Mesenchymal stem cell (in vitro differentiated cells and primary cell): ENCODE measurements at regions not wholly inside any gene's neighbourhood (a gene's known extent, or its start where the extent isn't known, plus 50 kb on each side); places are given as distances from the start of the nearest gene placed in this dataset.

Experiments used
- DNase-seq: peaks from one replicate; pipeline ENCODE4 v3.0.0-alpha.2; 2013
- H2AFZ ChIP-seq: one replicate; pipeline ENCODE4 v1.6.1; 2013; ENCODE audit warnings: low read depth, mild to moderate bottlenecking, control low read depth, inconsistent platforms, low read length, moderate library complexity
- H2AK5ac ChIP-seq: 2 replicates; pipeline ENCODE4 v1.6.1; 2013; ENCODE audit warnings: low read length, moderate library complexity, mild to moderate bottlenecking, inconsistent platforms; ENCODE audit not compliant: severe bottlenecking
- H2BK120ac ChIP-seq: one replicate; pipeline ENCODE4 v1.6.1; 2013; ENCODE audit warnings: low read depth, mild to moderate bottlenecking, inconsistent platforms, low read length, moderate library complexity
- H2BK12ac ChIP-seq, 2 experiments: one replicate each; pipeline ENCODE4 v1.6.1; 2013; ENCODE audit warnings: inconsistent platforms in 2 of 2, low read length in 2 of 2, mild to moderate bottlenecking in 2 of 2, moderate library complexity in 2 of 2, control low read depth in 1 of 2
- H2BK15ac ChIP-seq: one replicate; pipeline ENCODE4 v1.6.1; 2013; ENCODE audit warnings: mild to moderate bottlenecking, low read depth, inconsistent platforms; ENCODE audit not compliant: poor library complexity, severe bottlenecking
- H2BK5ac ChIP-seq: 2 replicates; pipeline ENCODE4 v1.6.1; 2013; ENCODE audit warnings: low read depth, mild to moderate bottlenecking, low read length, control low read depth, inconsistent platforms; ENCODE audit not compliant: poor library complexity, severe bottlenecking
- H3K14ac ChIP-seq, 2 experiments: one replicate each; pipeline ENCODE4 v1.6.1; 2013; ENCODE audit warnings: inconsistent platforms in 2 of 2, low read length in 2 of 2, control low read depth in 1 of 2, mild to moderate bottlenecking in 1 of 2, moderate library complexity in 1 of 2
- H3K18ac ChIP-seq, 2 experiments: one replicate each; pipeline ENCODE4 v1.6.1; 2013; ENCODE audit warnings: inconsistent platforms in 2 of 2, low read length in 2 of 2, control low read depth in 1 of 2, low read depth in 1 of 2, mild to moderate bottlenecking in 1 of 2
- H3K23ac ChIP-seq, 2 experiments: one replicate each; pipeline ENCODE4 v1.6.1; 2013; ENCODE audit warnings: inconsistent platforms in 2 of 2, low read length in 2 of 2, mild to moderate bottlenecking in 2 of 2, moderate library complexity in 2 of 2, control low read depth in 1 of 2
- H3K27ac ChIP-seq: 2 replicates; pipeline ENCODE4 v1.5.1; 2013; ENCODE audit warnings: mild to moderate bottlenecking, moderate library complexity, low read length, control low read depth, inconsistent platforms; ENCODE audit not compliant: poor library complexity, severe bottlenecking
- H3K27me3 ChIP-seq, 2 experiments: 2 replicates each; pipeline versions ENCODE4 v1.6.1 to v1.7.0; 2013; ENCODE audit warnings: low read length in 2 of 2, mild to moderate bottlenecking in 2 of 2, moderate library complexity in 2 of 2, control low read depth in 1 of 2, inconsistent platforms in 1 of 2; ENCODE audit not compliant: control insufficient read depth in 1 of 2, insufficient read depth in 1 of 2
- H3K36me3 ChIP-seq, 2 experiments: 2 replicates each; pipeline versions ENCODE4 v1.6.1 to v1.7.0; 2013; ENCODE audit warnings: low read length in 2 of 2, control low read depth in 1 of 2, inconsistent platforms in 1 of 2, low read depth in 1 of 2, mild to moderate bottlenecking in 1 of 2; ENCODE audit not compliant: insufficient read depth in 2 of 2, control insufficient read depth in 1 of 2
- H3K4ac ChIP-seq, 2 experiments: one replicate each; pipeline ENCODE4 v1.6.1; 2013; ENCODE audit warnings: inconsistent platforms in 2 of 2, low read length in 2 of 2, mild to moderate bottlenecking in 2 of 2, moderate library complexity in 2 of 2, control low read depth in 1 of 2, low read depth in 1 of 2
- H3K4me1 ChIP-seq: 2 replicates; pipeline ENCODE4 v1.6.1; 2013; ENCODE audit warnings: low read depth, low read length, control low read depth; ENCODE audit not compliant: control insufficient read depth, insufficient read depth
- H3K4me2 ChIP-seq: 2 replicates; pipeline ENCODE4 v1.6.1; 2013; ENCODE audit warnings: low read length, mild to moderate bottlenecking, inconsistent platforms; ENCODE audit not compliant: poor library complexity, severe bottlenecking
- H3K4me3 ChIP-seq, 2 experiments: 2 replicates each; pipeline versions ENCODE4 v1.5.1 to v1.7.0; 2013; ENCODE audit warnings: low read length in 2 of 2, mild to moderate bottlenecking in 2 of 2, control low read depth in 1 of 2, low read depth in 1 of 2; ENCODE audit not compliant: insufficient read depth in 1 of 2
- H3K79me1 ChIP-seq: replicated peaks from 2 replicates; pipeline ENCODE4 v1.6.1; 2013; ENCODE audit warnings: mild to moderate bottlenecking, control low read depth, low read length, inconsistent platforms; ENCODE audit not compliant: poor library complexity, severe bottlenecking
- H3K9ac ChIP-seq: 2 replicates; pipeline ENCODE4 v1.7.0; 2013; ENCODE audit warnings: mild to moderate bottlenecking, low read length, moderate library complexity
- H3K9me3 ChIP-seq: 2 replicates; pipeline ENCODE4 v1.7.0; 2013; ENCODE audit warnings: mild to moderate bottlenecking, low read length; ENCODE audit not compliant: control insufficient read depth
- H4K8ac ChIP-seq: one replicate; pipeline ENCODE4 v1.6.1; 2013; ENCODE audit warnings: inconsistent platforms, mild to moderate bottlenecking, low read length, moderate library complexity
- H4K91ac ChIP-seq: one replicate; pipeline ENCODE4 v1.6.1; 2013; ENCODE audit warnings: mild to moderate bottlenecking, low read length, inconsistent platforms
- WGBS: methylation state at CpG from one replicate; pipeline ENCODE4 v1.1.7; 2013; ENCODE audit warnings: mixed read lengths; 5-methylcytosine and 5-hydroxymethylcytosine counted together

DNA sequence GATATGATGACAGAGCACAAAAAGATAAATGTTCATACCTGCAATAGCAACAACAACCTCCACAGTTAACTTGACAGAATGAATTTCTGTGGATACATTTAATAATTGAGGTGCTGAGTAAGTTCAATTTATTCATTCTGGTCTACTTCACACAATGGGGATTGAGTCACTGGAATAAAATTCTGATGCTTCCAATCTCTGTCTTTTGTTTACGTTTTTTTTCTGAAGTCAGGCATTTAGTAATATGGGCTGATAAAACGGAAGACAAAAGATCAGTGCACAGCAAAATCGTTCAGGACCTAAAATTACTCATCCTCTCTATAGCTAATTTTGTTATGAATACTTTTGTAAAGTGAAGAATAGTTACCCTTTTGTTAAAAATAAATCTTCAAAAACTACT lies 565.9 kb upstream of the CCDC54 start:
- Histone ChIP-seq H2BK5ac (no peak overlapping the region), H2BK120ac (no peak overlapping the region), H3K27me3 (no peaks in the 10 kb centered on the region), H3K14ac (no peak overlapping the region), H3K36me3 (no peaks in the 10 kb centered on the region), H3K27ac (no peak overlapping the region), H3K4ac (no peak overlapping the region), H3K4me1 (no peaks in the 10 kb centered on the region), H3K79me1 (no peaks in the 10 kb centered on the region), H2AFZ (no peak overlapping the region), H2AK5ac (no peak overlapping the region), H3K4me2 (no peak overlapping the region), H3K9ac (no peak overlapping the region), H4K8ac (no peak overlapping the region), H4K91ac (no peak overlapping the region), H3K23ac (no peak overlapping the region), H2BK12ac (no peak overlapping the region), H3K9me3 (no peaks in the 10 kb centered on the region), H3K18ac (no peak overlapping the region), H2BK15ac (no peak overlapping the region), H3K4me3 (no peak overlapping the region)
- peak; percentile 51 for DNase-seq
- WGBS: no CpG with 5 or more reads among the region's 3 CpGs

DNA sequence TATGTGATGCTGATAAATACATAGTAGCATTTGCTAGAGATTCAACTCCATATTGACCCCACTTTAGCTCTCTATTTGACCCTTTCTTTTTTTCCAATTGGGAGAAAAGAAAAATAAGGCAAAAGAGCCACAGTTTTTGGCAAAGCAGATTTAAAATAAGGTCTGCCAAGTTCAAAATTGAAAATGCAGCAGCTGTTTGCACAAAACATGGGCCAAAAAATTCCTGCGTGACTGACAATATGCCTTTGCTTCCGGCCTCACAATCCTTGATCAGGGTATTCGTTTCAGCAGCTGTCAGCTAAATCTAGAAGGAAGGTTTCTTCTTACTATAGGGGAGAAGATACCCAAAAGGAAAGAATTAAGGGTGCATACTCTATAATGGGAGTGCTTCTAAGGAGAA lies 563.5 kb upstream of the CCDC54 start:
- Histone ChIP-seq H2BK15ac (no peak overlapping the region), H2BK120ac (no peak overlapping the region), H4K91ac (no peak overlapping the region), H3K18ac (no peak overlapping the region), H2AK5ac (no peak overlapping the region), H2AFZ (no peak overlapping the region), H3K14ac (no peak overlapping the region), H3K27me3 (no peaks in the 10 kb centered on the region), H3K27ac (no peak overlapping the region), H3K36me3 (no peaks in the 10 kb centered on the region), H2BK12ac (no peak overlapping the region), H3K4ac (no peak overlapping the region), H3K4me2 (no peak overlapping the region), H3K4me1 (no peaks in the 10 kb centered on the region), H3K9me3 (no peaks in the 10 kb centered on the region), H3K9ac (no peak overlapping the region), H2BK5ac (no peak overlapping the region), H4K8ac (no peak overlapping the region), H3K79me1 (no peaks in the 10 kb centered on the region), H3K4me3 (no peak overlapping the region), H3K23ac (no peak overlapping the region)
- WGBS: 92% methylated on average over 3 of the region's 3 CpGs
- no peak for DNase-seq

DNA sequence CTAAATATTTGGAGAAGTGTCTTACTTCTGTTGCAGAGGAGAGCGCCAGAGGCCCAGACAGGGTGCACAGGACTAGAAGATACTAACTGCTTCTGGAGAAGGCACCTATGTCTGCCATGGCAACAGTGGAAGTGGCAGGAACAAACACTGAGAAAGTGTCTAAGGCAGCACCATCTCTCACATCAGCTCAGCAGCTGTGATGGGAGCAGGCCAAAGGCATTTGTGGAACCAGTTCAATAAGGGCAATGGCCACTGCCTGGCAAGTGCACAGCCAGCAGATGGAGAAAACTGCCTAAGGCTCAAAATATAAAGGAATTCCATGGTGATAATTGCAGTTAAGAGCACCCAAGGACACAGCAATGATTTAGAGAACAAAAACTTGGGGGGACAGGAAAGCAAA lies 563.0 kb upstream of the CCDC54 start:
- Histone ChIP-seq H3K4ac (no peak overlapping the region), H2BK120ac (no peak overlapping the region), H2AK5ac (no peak overlapping the region), H4K91ac (no peak overlapping the region), H2BK15ac (no peak overlapping the region), H3K79me1 (no peaks in the 10 kb centered on the region), H3K9ac (no peak overlapping the region), H3K9me3 (no peaks in the 10 kb centered on the region), H2BK5ac (no peak overlapping the region), H3K4me2 (no peak overlapping the region), H3K4me3 (no peak overlapping the region), H3K36me3 (no peaks in the 10 kb centered on the region), H3K4me1 (no peaks in the 10 kb centered on the region), H3K23ac (no peak overlapping the region), H4K8ac (no peak overlapping the region), H3K14ac (no peak overlapping the region), H2AFZ (peak overlapping the region; percentile 27), H3K27me3 (no peaks in the 10 kb centered on the region), H2BK12ac (no peak overlapping the region), H3K27ac (no peak overlapping the region), H3K18ac (no peak overlapping the region)
- no peak for DNase-seq
- 100% methylated on average over 1 of the region's 1 CpG for WGBS

DNA sequence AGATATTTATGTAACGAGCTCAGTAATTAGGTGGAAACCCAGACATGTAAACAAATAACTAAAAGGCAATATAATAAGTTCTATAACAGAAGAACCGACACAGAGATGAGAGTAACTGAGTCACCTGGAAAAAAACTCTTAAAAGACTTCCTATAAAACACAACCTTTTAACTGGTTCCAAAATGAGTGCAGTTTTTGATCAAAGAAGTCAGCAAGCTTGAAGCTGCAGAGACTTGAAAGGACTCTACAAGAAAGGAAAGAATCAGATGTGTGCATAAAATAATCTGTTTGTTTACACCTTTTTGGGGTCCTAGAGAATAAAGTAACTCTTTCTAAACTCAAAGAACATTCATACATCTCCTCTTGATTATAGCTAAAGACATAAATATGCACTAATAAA lies 560.4 kb upstream of the CCDC54 start:
- no peak for DNase-seq
- no peaks in the 10 kb centered on the region for H3K27me3 ChIP-seq
- no peak overlapping the region for H2AK5ac ChIP-seq
- H3K36me3 ChIP-seq: no peaks in the 10 kb centered on the region
- H3K4me3 ChIP-seq: no peak overlapping the region
- no peak overlapping the region for H3K9ac ChIP-seq
- WGBS: 80% methylated on average over 1 of the region's 2 CpGs
- H3K18ac ChIP-seq: no peak overlapping the region
- H2BK12ac ChIP-seq: no peak overlapping the region
- H3K4me1 ChIP-seq: no peaks in the 10 kb centered on the region
- H4K91ac ChIP-seq: no peak overlapping the region
- H3K27ac ChIP-seq: no peak overlapping the region
- H2AFZ ChIP-seq: no peak overlapping the region
- no peak overlapping the region for H3K23ac ChIP-seq
- H2BK120ac ChIP-seq: no peak overlapping the region
- no peak overlapping the region for H3K4me2 ChIP-seq
- H4K8ac ChIP-seq: no peak overlapping the region
- no peaks in the 10 kb centered on the region for H3K9me3 ChIP-seq
- H3K4ac ChIP-seq: no peak overlapping the region
- H2BK5ac ChIP-seq: no peak overlapping the region
- no peak overlapping the region for H3K14ac ChIP-seq
- H2BK15ac ChIP-seq: no peak overlapping the region
- H3K79me1 ChIP-seq: no peaks in the 10 kb centered on the region
